H1 (cell line): ENCODE measurements at regions not wholly inside any gene's neighbourhood (a gene's known extent, or its start where the extent isn't known, plus 50 kb on each side); places are given as distances from the start of the nearest gene placed in this dataset.
A peak's percentile ranks its signal among the peaks of the same experiment; 100 is the strongest.

Experiments used
- CTCF ChIP-seq, 3 experiments: IDR thresholded peaks; 1 replicate in 2 of 3; 2 replicates in 1 of 3; pipeline versions ENCODE4 v1.5.1 to v1.6.1; 2011; ENCODE audit warnings: low read length in 3 of 3, mild to moderate bottlenecking in 3 of 3, inconsistent platforms in 2 of 3, low read depth in 1 of 3, moderate library complexity in 1 of 3; ENCODE audit not compliant: insufficient read depth in 1 of 3; ENCODE audit errors: control extremely low read depth in 1 of 3
- POU5F1 ChIP-seq: IDR thresholded peaks from 2 replicates; pipeline ENCODE4 v1.6.1; 2011; ENCODE audit warnings: low read depth, mild to moderate bottlenecking, low read length, moderate library complexity
- ZNF274 ChIP-seq: IDR thresholded peaks from 2 replicates; pipeline ENCODE4 v1.7.0; 2012; ENCODE audit warnings: low read length, borderline replicate concordance; ENCODE audit errors: extremely low read depth

DNA sequence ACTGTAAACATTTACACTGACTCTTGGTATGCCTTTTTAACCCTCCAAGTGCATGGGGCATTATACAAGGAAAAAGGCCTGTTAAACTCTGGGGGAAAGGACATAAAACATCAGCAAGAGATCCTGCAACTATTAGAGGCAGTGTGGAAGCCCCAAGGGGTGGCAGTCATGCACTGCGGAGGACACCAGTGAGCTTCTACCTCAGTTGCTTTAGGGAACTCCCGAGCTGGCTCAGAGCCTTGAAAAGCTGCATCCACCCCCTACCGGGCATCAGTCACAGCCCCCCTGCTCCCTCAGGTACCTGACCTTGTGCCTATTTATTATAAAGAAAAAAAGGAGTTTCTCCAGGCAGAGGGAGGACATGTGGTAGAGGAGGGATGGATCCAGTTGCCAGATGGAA is 695.6 kb upstream of the LMO3 start (continued):
- TF ChIP-seq CTCF (IDR thresholded peaks at IDR 0.05; ENCODE audit: control extremely low read depth in 1 of 3, insufficient read depth in 1 of 3, low read depth in 1 of 3, low read length in 3 of 3) (peak; percentile 35 to 37 (median 35); a peak in 3 of 4 replicates), POU5F1 (no peak), ZNF274 (no peak)
